GM12874 (cell line): ENCODE measurements at regions not wholly inside any gene's neighbourhood (a gene's known extent, or its start where the extent isn't known, plus 50 kb on each side); places are given as distances from the start of the nearest gene placed in this dataset.

ENCODE experiments used
- TF ChIP-seq, protein P1 (sequence below): IDR thresholded peaks from 2 replicates; pipeline ENCODE4 v1.5.1; 2011; ENCODE audit warnings: low read depth, mild to moderate bottlenecking, control low read depth, low read length, moderate library complexity; ENCODE audit not compliant: insufficient read depth

DNA sequence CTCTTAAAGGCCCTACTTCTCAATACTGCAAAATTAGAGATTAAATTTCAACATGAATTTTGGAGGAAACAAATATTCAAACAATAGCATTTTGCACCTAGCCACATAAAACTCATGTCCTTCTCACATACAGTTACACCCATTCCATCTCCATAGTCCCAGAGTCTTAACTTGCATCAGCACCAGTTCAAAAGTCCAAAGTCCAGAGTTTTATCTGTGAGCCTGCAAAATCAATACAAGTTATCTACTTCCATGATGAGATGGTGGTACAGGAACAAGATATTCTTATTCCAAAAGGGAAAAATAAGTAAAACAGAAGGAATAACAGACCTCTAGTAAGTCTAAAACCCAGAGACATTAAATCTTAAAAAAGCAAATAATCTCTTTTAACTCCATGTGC, 686.0 kb upstream of the ADGRL4 start:
- TF ChIP-seq, protein P1, sequence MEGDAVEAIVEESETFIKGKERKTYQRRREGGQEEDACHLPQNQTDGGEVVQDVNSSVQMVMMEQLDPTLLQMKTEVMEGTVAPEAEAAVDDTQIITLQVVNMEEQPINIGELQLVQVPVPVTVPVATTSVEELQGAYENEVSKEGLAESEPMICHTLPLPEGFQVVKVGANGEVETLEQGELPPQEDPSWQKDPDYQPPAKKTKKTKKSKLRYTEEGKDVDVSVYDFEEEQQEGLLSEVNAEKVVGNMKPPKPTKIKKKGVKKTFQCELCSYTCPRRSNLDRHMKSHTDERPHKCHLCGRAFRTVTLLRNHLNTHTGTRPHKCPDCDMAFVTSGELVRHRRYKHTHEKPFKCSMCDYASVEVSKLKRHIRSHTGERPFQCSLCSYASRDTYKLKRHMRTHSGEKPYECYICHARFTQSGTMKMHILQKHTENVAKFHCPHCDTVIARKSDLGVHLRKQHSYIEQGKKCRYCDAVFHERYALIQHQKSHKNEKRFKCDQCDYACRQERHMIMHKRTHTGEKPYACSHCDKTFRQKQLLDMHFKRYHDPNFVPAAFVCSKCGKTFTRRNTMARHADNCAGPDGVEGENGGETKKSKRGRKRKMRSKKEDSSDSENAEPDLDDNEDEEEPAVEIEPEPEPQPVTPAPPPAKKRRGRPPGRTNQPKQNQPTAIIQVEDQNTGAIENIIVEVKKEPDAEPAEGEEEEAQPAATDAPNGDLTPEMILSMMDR = no peak

DNA sequence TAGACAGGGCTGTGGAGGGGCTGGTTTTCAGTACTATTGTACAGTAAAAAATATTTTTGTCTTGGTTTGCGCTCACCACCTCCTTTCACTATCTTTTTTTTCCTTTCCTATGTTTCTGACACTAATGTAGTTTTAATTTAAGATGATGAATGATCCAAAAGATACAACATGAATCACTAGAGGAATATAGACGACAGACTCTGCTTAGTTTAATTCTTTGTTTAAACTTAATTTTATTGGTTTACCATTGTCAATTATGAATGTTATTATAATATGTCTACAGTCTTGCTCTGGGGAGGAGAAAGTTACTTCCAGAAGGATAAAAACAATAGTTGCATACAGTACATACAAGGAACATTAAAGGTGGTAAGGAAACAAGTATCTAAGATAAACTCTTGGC, 682.4 kb upstream of the ADGRL4 start:
- TF ChIP-seq, protein P1 = no peak

DNA sequence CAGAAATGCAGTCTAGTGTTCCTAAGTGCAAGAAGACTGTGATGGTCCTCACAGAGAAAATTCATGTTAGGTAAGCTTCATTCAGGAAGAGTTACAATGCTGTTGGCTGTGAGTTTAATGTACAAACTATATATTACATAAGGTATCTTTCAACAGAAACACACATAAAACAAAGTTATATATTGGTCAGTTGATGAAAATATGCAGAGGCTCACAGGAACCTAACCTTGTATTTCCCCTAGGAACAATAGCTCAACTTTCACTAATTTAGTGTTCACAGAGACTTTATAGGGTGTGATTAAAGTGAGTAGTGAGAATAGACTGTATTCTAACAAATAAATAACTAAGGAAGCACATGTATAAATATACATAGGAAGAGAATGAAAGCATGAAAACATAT, 676.9 kb upstream of the ADGRL4 start:
- TF ChIP-seq, protein P1 = no peak

DNA sequence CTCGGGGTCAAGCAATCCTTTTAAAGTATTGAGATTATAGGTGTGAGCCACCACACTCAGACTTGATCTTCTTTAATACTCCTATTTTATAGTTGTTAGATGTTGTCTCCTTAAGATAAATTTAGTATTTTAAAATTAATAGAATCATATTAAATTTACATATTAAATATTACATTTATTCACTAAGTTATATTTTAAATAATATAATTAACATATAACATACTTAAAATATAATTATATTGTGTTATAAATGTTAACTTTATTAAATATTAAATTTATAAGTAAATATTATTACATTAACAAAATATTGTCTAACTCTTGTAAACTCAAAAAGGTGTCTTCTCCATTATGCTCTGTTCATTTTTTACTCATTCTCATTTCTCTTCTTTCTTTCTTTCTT, 675.9 kb upstream of the ADGRL4 start:
- TF ChIP-seq, protein P1 = no peak

DNA sequence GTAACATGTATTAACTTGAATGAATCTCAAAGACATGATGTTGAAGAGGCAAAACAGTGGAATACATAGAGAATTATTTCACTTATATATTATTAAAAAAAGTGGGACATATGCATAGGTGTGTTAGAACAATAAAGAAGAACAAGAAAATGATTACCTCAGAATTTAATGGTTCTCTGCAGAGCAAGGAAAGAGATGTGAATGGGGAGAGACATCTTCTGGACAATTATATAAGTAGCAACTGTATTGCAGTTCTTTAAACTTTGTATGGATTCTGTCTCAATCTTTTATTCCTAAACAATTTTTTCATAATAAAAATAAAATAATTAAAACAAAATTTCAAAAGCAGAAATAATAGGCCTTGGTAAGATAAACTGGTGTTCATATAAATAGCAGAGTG, 674.9 kb upstream of the ADGRL4 start:
- TF ChIP-seq, protein P1 = no peak

DNA sequence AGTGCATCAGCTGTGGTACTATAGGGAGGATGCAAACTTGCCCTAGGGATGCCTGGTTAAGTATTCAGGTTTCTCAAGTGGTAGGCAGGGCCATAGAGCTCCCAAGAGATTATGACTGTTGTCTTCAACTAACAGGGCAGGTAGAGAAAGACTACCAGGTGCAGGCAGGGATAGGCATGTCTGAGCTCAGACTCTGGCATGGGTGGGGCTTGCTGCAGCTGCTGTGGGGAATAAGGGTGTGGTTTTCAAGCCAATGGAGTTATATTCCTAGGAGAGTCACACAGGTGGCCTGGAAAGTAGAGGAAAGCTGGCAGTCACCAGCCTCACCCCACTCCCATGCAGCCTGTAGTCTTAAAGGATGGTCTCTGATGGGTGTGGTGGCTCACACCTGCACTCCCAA, 673.4 kb upstream of the ADGRL4 start:
- TF ChIP-seq, protein P1 = no peak

DNA sequence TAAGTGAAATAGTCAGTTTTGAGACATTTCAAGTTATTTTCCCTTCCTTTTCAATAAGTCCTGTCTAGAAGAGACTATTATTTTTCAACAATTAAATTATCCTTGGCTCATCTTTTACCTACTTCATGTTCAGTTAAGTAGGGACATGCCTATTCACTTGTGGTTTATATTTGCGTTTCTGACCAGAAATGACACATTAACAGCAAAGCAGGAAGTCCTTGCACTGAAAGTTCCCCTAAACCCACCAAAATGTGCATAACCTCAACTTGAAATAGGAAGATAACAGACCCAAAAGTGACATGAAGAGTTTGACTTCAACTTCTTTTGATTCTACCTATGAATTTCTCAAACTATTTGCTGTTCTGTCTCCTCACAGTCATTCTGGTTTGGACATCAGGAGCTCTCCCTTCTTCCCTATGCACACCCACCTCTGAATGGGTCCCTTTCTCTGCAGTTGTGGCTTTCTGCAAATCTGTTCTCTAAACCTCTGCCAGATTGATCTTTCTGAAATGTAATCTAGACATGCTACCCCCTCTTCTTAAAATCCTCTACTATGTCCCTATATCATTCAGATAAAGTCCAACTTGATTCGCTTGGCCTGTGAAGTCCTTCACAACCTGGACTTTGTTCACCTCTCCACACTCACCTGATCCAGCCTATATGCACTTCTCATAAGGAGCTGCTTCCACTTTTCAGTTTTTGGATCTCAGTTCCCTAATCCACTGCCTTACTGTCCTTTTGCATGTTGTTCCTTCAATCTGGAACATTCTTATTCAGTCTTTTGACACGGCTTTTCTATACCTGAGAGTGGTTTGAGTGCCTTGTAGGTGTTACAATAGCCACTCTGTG, 661.5 kb upstream of the ADGRL4 start:
- TF ChIP-seq, protein P1 = no peak
